ENCODE measurements at regions not wholly inside any gene's neighbourhood (a gene's known extent, or its start where the extent isn't known, plus 50 kb on each side); places are given as distances from the start of the nearest gene placed in this dataset.
A peak's percentile ranks its signal among the peaks of the same experiment; 100 is the strongest.
"Not testable (repeated sequence)": the region's sequence is repeated elsewhere in the genome, so short reads cannot be mapped to it uniquely, and the experiment has no call there.

DNA sequence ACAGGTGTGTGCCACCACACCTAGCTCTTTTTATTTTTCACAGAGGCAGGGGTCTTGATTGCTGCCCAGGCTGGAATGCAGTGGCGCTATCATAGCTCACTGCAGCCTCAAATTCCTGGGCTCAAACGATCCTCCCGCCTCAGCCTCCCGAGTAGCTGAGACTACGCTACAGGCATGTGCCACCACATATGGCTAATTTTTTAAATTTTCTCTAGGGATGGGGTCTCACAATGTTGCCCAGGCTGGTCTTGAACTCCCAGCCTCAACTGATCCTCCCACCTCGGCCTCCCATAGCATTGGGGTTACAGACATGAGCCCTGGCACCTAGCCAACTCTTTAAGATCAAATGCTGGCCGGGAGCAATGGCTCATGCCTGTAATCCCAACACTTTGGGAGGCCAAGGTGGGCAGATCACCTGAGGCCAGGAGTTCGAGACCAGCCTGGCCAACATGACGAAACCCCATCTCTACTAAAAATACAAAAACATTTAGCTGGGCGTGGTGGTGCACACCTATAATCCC, 50.6 kb upstream of the MYL10 start:
- DNase-seq (ENCODE audit: low spot score): not testable (repeated sequence)

DNA sequence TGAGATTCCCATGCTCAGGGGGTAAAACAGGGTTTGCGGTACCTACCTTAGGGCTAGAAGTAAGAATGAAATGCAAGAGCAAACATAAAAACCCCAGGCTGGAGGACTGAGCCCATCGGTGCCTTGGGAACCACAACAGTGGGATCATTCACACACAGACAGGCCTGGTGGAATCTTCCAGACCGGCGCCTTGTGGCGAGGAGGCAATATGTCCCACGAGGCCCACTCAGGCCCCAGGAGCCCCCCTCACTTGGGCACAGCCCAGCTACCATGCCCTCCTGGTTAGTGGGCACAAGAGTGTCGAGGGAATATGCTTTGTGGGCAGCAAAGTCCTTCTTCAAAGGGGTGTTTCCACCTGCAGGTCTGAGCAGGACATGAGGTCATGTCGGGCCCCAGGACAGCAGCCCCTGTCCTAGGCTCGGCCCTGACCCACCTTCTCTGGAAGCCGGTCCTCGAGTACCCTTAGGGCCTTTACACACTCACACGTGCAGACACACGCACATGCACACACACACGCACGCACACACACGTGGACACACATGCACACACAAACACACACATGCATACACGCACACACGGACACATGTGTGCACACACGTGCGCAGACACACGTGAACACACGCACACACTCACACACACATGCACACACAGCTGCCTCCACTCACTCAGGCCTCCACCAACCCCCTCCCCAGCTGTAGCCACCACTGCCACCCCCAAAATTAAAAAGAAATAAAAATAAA, 51.5 kb upstream of the MYL10 start:
- DNase-seq (ENCODE audit: low spot score): no peak

DNA sequence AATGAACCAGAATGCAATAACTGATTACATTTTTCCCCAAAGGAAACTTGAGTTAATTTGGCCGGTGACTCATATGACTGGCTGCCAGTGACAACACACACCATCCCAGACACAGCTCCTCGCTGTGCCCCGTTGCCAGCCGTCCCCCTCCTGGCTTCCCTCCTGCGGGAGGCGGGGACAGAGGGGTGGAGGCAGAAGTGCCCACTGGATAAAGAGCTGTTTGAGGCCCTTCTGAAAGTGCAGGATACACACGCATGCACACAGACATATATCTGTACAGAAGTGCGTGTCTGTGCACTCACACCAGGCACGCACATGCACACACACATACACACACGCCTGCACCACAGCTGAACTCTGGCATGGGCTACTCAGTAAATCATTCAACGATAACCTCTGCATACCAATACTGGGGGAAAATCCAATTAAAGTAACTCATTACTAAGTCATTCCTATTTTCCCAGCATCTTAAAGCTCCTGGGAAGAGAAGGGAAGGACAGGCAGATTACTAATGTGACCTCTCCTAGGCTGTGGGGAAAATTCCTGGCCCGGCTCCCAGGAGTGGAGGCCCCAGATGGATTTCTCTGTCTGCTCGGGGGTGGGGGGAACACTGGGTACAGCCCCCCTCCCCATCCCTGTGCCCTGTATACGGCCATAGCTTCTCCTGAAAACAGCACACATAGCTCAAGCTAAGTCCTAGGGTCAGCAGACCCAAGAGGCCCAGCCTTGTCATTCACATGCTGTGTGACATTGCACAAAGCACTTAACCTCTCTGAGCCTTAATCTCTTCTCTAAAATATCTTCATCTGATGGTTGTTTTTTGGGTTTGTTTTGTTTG, 52.3 kb upstream of the MYL10 start:
- no peak for DNase-seq (ENCODE audit: low spot score)

DNA sequence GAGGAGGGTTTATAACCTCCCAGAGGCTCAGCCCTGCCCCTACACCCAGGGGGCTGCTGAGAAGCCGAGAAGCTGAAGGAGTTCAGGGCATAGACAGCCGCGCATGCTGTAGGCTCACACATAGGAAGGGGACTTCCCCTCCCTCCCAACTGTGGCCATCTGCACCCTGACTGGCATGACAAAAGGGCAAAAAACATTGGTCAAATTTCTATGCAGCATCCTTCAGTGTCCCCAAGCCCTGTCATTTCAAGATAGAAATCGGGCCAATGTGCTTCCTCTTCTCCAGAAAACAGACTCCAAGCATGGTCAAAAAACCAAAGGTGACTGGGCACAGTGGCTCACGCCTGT, 55.9 kb upstream of the MYL10 start:
- DNase-seq (ENCODE audit: low spot score): no peak

DNA sequence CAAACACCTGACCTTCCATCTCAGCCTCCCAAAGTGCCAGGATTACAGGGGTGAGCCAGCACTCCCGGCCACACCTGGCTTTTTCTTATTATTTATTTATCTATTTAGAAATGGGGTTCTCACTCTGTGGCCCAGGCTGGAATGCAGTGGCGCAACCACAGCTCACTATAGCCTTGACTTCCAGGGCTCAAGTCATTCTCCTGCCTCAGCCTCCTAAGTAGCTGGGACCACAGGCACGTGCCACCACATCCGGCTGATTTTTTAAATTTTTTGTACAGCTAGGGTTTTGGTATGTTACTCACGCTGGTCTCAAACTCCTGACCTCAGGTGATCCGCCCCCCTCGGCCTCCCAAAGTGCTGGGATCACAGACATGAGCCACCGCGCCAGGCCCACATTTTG, 56.9 kb upstream of the MYL10 start:
- DNase-seq (ENCODE audit: low spot score): no peak

DNA sequence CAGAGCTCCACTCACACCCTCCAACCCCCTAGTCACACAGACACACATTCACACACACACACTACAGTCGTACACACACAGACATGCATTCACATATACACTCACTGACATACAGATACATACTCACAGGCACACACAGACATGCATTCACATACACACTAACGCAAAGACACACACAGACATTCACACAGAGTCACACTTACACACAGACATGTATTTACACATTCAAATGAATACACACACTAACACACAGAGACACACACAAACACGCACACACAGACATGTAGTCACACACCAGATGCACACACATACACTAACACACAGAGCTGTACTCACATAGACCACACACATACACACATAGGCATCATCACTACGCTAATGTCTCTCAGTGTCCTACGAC, 58.0 kb upstream of the MYL10 start:
- DNase-seq (ENCODE audit: low spot score): no peak

DNA sequence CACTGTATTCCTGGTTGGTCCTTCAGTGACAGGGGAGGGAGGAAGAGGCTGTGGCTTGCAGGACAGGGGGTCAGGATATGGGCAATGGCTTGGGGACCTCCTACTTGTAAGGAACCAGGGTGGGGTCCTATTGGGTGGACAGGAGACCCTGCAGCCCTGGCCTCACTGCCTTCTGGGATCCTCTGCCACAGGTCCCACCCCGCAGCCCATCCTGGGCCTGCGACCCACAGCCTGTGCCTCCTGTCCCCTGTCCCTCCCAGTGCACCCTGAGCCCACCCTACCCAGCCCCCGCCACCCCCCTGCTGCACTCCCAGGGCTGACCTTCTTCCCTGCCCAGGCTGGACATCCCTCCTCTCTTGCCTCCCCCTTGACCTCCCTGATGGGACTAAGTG, 58.7 kb upstream of the MYL10 start:
- DNase-seq (ENCODE audit: low spot score): no peak

DNA sequence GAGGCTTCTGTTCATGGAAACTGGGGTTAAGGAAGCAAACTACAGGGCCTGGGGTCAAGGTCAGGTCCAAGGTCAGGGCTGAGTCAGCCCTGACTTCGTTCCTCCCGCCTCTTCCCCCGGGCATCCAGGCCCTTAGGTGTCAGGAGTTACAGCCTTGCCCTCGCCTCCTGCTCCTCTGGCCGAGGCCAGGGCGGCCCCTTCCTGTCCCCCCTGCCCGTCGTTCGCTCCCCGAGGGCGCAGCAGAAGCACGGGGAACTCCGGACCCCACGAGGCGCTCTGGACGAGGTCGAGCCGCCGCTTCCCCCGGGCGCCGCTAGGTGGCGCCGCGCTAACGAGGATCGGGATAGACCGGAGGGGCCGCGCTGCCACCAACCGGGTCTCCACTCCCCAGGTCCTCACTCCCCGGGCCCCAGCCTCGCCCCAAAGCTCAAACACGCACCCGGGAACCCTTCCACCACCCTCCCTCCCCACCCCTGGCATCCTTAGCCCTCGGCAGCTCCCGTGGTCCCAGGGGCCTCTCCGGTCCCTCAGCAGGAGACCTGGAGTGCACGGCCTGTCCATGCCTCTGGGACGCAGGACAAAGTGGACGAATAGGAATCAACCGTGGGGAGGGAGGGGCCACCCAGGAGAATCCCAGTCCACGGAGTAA, 59.2 kb upstream of the MYL10 start:
- DNase-seq (ENCODE audit: low spot score): peak; percentile 77

DNA sequence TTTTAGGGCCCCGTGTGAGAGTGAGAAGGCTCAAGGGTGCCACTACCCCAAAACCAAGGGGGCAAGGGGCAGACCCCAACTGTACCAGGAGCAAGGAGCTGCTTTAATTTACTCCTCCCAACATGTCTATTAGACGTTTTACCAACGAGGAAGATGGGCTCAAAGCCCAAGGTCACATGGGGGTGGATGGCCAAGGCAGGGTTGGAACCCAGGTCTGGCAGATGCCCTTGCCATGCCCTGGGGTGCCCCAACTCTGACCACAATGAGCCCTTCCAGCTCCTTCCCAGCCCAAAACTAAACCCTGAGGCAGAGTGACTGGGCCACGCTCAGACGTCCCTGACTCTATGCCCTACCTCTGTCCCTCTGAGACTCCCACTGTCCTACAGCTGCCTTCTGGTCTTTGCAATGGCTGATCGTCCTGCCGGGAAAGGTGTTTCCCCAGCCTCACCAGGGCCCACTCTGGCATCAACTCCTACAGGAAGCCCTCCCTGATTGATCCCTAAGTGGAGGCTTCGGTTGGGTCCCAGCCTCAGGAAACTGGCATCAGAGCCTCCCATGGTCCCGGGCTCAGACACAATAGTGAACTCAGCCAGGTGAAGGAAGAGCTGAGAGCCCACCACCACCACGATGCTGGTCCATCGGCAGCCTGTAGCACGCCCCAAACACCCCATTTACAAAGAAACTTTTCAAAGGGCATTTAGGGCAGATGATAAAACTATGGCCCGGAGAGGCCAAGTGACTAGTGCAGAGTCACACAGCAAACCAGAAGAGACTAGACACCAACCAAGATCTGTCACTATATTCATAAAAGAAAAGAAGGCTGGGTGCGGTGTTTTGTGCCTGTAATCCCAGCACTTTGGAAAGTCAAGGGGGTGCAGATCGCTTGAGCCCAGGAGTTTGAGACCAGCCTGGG, 60.2 kb upstream of the MYL10 start:
- DNase-seq (ENCODE audit: low spot score): no peak

DNA sequence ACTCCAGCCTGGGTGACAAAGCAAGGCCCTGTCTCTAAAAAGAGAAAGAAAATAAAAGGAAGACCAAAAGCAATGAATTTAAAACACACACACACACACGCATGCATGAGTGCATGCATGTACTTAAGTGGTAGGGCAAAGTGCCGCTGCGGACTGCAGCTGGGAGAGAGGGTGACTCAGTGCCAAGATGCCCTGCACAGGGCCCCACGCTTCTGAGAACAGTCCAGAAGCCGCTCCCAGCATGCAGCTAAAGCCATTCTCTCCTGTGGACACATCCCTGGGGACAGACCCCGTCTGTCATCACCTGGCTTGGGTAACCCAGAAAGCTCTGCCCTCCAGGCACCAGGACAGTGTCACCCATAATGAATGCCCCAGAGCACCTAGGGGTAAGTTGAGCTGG, 61.0 kb upstream of the MYL10 start:
- no peak for DNase-seq (ENCODE audit: low spot score)

DNA sequence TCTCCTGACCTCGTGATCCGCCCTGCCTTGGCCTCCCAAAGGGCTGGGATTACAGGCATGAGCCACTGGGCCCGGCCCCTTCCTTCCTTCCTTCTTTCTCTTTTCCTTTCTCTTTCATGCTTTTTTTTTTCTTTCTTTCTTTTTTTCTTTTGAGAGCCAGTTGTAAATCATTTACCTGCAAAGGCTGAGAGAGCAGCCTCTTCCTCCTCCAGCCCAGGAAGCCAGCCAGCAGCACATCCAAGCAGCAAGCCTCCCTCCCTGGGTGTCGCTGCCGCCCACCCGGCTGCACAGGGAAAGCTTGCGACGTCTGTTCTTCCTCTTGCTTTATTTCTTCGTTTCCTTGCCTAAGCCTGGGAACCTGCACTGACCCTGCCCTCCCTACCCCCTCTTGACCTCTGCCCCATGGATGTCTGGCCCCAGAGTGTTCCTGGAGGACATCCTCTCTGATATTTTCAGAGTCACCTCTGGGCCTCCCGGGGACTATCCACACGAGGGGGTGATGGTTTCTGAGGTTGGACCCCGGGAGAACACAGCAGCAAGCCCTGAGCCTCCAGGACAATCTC, 62.8 kb upstream of the MYL10 start:
- DNase-seq (ENCODE audit: low spot score): no peak

DNA sequence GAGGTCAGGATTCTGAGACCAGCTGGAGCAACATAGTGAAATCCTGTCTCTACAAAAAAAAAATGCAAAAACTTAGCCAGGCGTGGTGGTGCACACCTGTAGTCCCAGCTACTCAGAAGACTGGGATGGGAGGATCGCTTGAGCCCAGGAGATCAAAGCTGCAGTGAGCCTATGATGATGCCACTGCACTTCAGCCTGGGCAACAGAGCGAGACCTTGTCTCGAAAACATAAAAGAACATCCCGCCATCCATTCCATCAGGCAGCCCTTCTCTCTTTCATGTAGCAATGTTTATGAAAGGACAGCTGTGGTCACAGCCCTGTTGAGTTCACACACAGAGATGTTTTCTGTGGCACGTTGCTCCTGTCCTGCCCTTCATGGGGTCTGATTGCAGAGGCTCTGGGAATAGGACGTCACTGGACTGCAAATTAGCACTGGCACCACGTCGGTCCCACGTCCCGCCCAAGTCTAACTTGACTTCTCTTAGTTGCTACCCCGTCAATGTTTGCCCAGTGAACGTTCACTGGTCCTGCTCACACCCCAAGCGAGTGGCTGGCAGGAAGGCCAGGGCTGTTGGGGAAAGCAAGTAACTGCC, 64.5 kb upstream of the MYL10 start:
- DNase-seq (ENCODE audit: low spot score): no peak

DNA sequence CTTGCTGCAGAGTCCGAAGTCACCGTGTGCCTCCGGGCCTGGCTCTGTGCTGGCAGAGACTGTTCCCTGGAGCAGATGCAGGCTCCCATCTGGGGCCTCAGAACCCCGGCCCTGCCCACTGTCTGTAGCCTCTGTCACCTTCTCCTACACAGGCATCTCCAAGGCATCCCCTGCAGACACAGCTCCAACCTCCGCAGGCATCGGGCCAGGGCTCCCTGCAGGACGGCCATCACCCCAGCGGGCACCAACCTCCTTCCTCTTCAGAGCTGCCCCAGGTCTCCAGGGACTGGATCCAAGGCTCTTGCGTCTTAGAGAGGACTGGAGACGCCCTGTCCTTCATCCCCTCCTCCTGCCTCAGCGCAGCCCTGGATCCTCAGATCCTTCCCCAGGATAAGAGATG, 69.9 kb upstream of the MYL10 start:
- DNase-seq (ENCODE audit: low spot score): no peak

DNA sequence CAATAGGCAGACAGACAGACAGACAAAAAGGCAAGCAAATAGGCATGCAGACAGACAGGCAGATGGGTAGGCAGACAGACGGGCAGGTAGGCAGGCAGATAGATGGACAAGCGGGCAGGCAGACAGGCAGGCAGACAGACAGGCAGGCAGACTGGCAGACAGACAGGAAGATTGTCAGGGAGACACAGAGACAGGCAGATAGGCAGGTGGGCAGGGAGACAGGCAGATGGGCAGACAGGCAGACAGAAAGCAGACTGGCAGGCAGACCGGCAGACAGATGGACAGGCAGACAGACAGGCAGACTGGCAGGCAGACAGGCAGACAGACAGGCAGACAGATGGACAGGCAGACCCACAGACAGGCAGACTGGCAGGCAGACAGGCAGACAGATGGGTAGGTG, 70.3 kb upstream of the MYL10 start:
- DNase-seq (ENCODE audit: low spot score): no peak

DNA sequence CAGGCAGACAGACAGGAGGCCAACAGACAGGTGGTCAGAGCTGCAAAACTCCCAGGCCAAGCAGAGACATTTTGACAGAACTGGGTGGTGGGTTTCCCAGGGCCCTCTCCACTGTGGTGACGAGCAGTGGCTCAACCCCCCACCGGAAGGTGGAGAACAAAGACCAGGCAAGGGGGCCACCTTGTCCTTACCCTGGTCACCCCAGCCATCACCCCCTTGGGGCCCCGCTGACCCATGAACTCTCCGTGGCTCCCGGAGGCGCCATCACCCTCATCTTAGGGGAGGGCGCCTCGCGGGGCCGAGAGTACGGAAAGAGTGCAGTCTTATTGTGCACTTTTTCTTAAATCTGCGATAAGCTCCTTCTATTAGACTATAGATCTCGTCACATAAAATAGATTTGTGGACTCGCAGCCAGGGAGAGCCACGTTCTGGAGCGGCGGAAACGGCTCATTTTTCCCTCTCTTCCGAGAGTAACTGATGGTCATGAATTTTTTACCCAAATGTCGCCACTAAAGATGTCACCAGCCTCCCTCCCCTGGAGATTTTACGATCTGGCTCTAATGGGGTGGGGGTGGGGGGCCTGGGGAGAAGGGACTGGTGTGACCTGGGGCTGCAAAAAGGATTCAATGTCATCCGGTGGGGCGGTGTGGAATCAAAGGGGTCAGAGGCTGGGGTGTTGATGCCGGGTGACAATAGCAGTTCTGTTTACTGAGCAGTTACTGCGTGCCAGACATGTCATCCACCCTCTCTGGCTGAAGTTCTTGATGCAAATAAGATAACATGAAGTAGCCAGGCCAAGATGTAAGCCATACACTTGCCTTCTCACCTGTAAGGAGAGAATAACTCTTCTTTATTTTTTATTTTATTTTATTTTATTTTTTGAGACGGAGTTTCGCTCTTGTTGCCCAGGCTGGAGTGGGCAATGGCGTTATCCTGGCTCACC, 71.1 kb upstream of the MYL10 start:
- no peak for DNase-seq (ENCODE audit: low spot score)

DNA sequence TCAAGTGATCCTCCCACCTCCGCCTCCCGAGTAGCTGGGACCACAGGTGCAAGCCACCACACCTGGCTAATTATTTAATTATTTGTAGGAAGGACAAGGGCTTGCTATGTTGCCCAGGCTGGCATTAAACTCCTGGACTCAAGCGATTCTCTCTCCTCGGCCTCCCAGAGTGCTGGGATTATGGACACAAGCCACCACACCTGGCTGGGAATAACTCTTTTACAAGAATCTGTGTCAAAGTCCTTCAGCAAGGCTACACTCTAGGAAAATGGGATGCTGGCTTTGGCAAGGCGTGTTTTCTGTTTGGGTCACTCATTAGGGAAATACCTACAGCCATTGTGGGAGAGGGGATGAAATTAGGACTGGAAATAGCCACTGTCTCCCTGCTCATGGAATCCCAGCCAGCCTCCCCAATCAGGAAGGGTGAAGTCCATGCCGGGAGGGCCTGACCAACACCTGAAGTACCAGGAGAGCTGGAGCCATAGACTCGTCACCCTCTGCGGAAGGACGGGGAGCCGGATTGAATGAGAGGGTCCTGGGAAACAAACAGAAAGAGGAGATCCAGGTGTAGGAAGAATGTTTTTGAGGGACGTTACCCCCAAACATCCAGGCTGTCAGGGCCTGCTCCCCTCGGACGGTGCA, 72.2 kb upstream of the MYL10 start:
- no peak for DNase-seq (ENCODE audit: low spot score)

DNA sequence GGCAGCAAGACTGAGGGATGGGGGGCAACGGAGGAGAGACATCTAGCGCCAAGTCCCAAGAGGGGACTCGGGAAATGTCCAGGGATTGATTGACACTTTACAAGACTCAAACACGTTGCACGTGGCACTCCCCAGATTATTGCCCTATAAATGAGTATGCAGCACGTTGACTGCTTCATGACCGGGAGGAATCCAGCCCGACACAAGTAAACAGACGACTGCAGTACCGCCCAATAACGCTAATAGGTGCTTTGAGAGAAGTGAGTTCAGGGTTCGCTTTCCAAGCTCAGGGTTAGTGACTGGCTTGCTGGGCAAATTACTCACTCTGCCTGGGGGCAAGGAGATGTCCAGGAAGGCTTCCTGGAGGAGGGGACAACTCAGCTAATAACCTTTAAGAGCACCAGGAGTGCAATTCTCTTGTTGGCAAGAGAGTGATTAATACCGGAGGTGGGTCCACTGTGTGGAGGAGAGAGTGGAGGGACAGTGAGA, 73.3 kb upstream of the MYL10 start:
- DNase-seq (ENCODE audit: low spot score): peak; percentile 72

DNA sequence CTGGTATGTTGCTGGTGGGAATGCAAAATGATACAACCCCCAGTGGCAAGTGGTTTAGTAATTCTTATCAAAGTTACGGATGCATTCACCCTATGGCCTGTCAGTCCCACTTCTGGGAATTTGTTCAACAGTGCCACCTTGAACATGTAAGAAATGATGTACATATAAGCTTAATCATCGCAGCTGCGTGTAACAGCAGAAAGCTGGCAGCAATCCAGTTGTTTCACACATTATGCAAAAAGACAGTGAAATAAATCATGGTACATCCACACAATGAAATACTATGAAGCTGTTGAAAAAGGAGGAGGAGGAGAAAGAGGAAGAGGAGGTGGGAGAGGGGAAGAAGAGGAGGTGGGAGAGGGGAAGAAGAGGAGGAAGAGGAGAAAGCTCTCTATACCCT, 76.2 kb upstream of the MYL10 start:
- DNase-seq (ENCODE audit: low spot score): no peak

DNA sequence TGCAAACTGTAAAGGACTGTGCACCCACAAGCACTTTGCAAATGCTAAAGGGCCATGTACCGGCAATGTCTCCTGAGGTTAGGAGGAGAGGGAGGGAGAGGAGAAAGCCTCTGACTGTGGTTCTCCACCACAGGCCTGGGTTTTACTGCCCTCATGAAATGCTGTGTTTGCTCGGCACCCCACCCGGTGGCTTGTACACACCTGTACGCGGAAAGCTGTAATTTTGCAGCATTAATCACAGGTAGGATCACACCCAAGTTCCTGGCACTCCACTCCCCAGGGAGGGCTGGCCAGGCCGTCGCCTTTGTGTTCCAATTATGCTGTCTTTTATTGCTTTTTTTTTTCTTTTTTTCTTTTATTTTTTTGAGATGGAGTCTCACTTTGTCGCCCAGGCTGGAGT, 78.5 kb upstream of the MYL10 start:
- peak; percentile 43 for DNase-seq (ENCODE audit: low spot score)
